HepG2 (cell line): ENCODE measurements at regions not wholly inside any gene's neighbourhood (a gene's known extent, or its start where the extent isn't known, plus 50 kb on each side); places are given as distances from the start of the nearest gene placed in this dataset.

Experiments used
- ATAC-seq: fragments of 200-7000 bp; cut with Tn5 transposase; 3 replicates; pipeline ENCODE4 v1.9.1; 2020; ENCODE audit warnings: mild to moderate bottlenecking, moderate library complexity
- BruUV-seq: library from RNA; stranded (reverse); fragments of 400-500 nt; replicated peaks from 2 replicates; lab custom pipeline; 2021; lab: Mats Ljungman, UMichigan
- CTCF ChIA-PET: fragments of 300-600 bp; formaldehyde crosslinking; extraction: SDS; loops from one replicate; lab custom pipeline; 2021; ENCODE audit warnings: low total read pairs, inconsistent platforms, low intra/inter-chr PET ratio; lab: Yijun Ruan, JAX
- POLR2A ChIA-PET: fragments of 350-600 bp; sonication (Branson Sonifier 250); formaldehyde crosslinking; loops from one replicate; lab custom pipeline; 2020; ENCODE audit warnings: antibody characterized with exemption, inconsistent platforms; lab: Yijun Ruan, JAX
- DNase-seq: peaks from one replicate; pipeline ENCODE4 v3.0.0-alpha.2; 2015; ENCODE audit warnings: low spot score
- FAIRE-seq: peaks from 3 replicates; lab custom pipeline; 2011; peaks lifted over from hg19 to GRCh38; lab: Jason Lieb, UNC
- H2AFZ ChIP-seq: one replicate; pipeline ENCODE4 v1.6.1; 2011; ENCODE audit warnings: low read length, inconsistent platforms
- H3K27ac ChIP-seq: fragments of 300-600 bp; 3 replicates; pipeline ENCODE4 v1.8.0; 2011; ENCODE audit warnings: mixed run types, mild to moderate bottlenecking, mixed read lengths, low read length, inconsistent platforms; ENCODE audit not compliant: insufficient read depth; ENCODE audit errors: extremely low read length
- H3K27me3 ChIP-seq, 2 experiments: fragments of 200-600 bp in 1 of 2; 2 replicates in 1 of 2; 3 replicates in 1 of 2; pipeline versions ENCODE4 v1.6.0 to v1.8.0; 2011; ENCODE audit warnings: low read length in 2 of 2, mild to moderate bottlenecking in 2 of 2, moderate library complexity in 2 of 2, inconsistent platforms in 1 of 2; ENCODE audit not compliant: insufficient read depth in 2 of 2, control insufficient read depth in 1 of 2
- H3K36me3 ChIP-seq, 2 experiments: fragments of 200-600 bp in 1 of 2; replicated peaks in 1 of 2; 2 replicates in 1 of 2; 3 replicates in 1 of 2; pipeline versions ENCODE4 v1.5.1 to v1.8.0; 2011; ENCODE audit warnings: low read length in 2 of 2, inconsistent platforms in 1 of 2; ENCODE audit not compliant: insufficient read depth in 2 of 2, control insufficient read depth in 1 of 2
- H3K4me1 ChIP-seq: 2 replicates; pipeline ENCODE4 v1.5.1; 2012; ENCODE audit warnings: low read length, inconsistent platforms; ENCODE audit not compliant: insufficient read depth
- H3K4me2 ChIP-seq: 2 replicates; pipeline ENCODE4 v1.6.0; 2011; ENCODE audit warnings: low read depth, low read length, inconsistent platforms
- H3K4me3 ChIP-seq, 3 experiments: fragments of 200-600 bp in 1 of 3; sonication (generic), shearing (Covaris generic) in 1 of 3; replicated peaks in 1 of 3; 2 replicates each; pipeline ENCODE4 v1.5.1; 2011 to 2016; ENCODE audit warnings: low read length in 3 of 3, inconsistent platforms in 2 of 3, low read depth in 2 of 3, mild to moderate bottlenecking in 2 of 3, control low read depth in 1 of 3, mixed read lengths in 1 of 3; ENCODE audit not compliant: insufficient read depth in 1 of 3
- H3K79me2 ChIP-seq: one replicate; pipeline ENCODE4 v1.6.1; 2011; ENCODE audit warnings: low read length, inconsistent platforms; ENCODE audit not compliant: insufficient read depth
- H3K9ac ChIP-seq: 2 replicates; pipeline ENCODE4 v1.6.0; 2011; ENCODE audit warnings: mild to moderate bottlenecking, low read depth, low read length, inconsistent platforms; ENCODE audit not compliant: insufficient read depth
- H3K9me3 ChIP-seq: 2 replicates; pipeline ENCODE4 v1.5.1; 2012; ENCODE audit warnings: mild to moderate bottlenecking, low read length
- H4K20me1 ChIP-seq: 2 replicates; pipeline ENCODE4 v1.6.0; 2011; ENCODE audit warnings: inconsistent platforms, mild to moderate bottlenecking, low read length, moderate library complexity; ENCODE audit not compliant: insufficient read depth
- MED1 ChIP-seq: sonication (generic); formaldehyde crosslinking; IDR thresholded peaks from 2 replicates; pipeline ENCODE4 v1.4.0; 2020; ENCODE audit warnings: missing genetic modification reagents
- PHF5A ChIP-seq: IDR thresholded peaks from one replicate; pipeline ENCODE4 v1.6.1; 2018; ENCODE audit warnings: low read depth, missing genetic modification reagents; ENCODE audit not compliant: unreplicated experiment
- RFXAP ChIP-seq: sonication (generic); formaldehyde crosslinking; IDR thresholded peaks from 2 replicates; pipeline ENCODE4 v1.4.0; 2020; ENCODE audit warnings: missing genetic modification reagents, borderline replicate concordance
- ZBTB10 ChIP-seq: sonication (generic); formaldehyde crosslinking; IDR thresholded peaks from 2 replicates; pipeline ENCODE4 v1.4.0; 2020; ENCODE audit warnings: missing genetic modification reagents, borderline replicate concordance
- ZBTB7A ChIP-seq: sonication (generic); formaldehyde crosslinking; IDR thresholded peaks from 2 replicates; pipeline ENCODE4 v1.8.0; 2022; ENCODE audit warnings: mild to moderate bottlenecking, missing genetic modification reagents
- ZNF18 ChIP-seq: sonication (generic); formaldehyde crosslinking; IDR thresholded peaks from 2 replicates; pipeline ENCODE4 v1.8.0; 2022; ENCODE audit warnings: mild to moderate bottlenecking, missing genetic modification reagents; ENCODE audit not compliant: insufficient replicate concordance
- ZNF800 ChIP-seq: sonication (generic); formaldehyde crosslinking; IDR thresholded peaks from 2 replicates; pipeline ENCODE4 v1.4.0; 2020; ENCODE audit warnings: missing genetic modification reagents
- WGBS: methylation state at CpG from one replicate; pipeline ENCODE4 v1.1.6; 2017; ENCODE audit warnings: low lambda C conversion rate; 5-methylcytosine and 5-hydroxymethylcytosine counted together
- in situ Hi-C: cut with HindIII; loops from 2 replicates; pipeline ENCODE4 v1.10.0; 2017; ENCODE audit warnings: low pct_unique_long_range_greater_than_20kb; ENCODE audit not compliant: extremely low pct_ligation_motif_present
- intact Hi-C: fragments of 100-400 bp; cut with micrococcal nuclease; formaldehyde crosslinking; loops from one replicate; pipeline ENCODE4 v1.10.0; 2022; ENCODE audit not compliant: unreplicated experiment
- TF ChIP-seq, protein P1 (sequence below), 2 experiments: sonication (generic) in 1 of 2; formaldehyde crosslinking in 1 of 2; IDR thresholded peaks; 2 replicates each; pipeline versions ENCODE4 v1.4.0 to v1.6.1; 2016 to 2020; ENCODE audit warnings: borderline replicate concordance in 1 of 2, low read depth in 1 of 2, mild to moderate bottlenecking in 1 of 2, missing genetic modification reagents in 1 of 2

DNA sequence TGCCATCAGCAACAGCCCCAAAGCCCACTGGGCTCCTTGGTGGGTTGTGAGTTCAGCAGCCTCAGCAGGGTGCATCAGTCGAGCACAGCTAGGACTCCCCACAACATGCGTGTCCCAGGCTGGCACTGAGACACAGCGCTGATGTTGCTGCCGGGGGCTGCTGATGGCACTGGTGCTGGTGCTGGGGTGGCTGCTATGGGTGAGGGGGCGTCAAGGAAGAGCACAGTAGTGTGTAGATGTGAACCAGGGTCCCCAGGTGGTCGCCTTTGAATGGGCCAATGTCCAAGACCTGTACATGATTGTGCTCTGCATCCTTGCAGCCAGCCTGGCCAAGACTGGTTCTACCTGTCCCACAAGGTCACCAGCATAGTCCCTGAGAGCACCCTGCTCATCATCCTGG is 121.3 kb upstream of the SERPIND1 start (continued):
- no peak for TF ChIP-seq ZBTB10 (CRISPR knock-in tag)
- no peak for TF ChIP-seq PHF5A (CRISPR knock-in tag)
- TF ChIP-seq, protein P1, sequence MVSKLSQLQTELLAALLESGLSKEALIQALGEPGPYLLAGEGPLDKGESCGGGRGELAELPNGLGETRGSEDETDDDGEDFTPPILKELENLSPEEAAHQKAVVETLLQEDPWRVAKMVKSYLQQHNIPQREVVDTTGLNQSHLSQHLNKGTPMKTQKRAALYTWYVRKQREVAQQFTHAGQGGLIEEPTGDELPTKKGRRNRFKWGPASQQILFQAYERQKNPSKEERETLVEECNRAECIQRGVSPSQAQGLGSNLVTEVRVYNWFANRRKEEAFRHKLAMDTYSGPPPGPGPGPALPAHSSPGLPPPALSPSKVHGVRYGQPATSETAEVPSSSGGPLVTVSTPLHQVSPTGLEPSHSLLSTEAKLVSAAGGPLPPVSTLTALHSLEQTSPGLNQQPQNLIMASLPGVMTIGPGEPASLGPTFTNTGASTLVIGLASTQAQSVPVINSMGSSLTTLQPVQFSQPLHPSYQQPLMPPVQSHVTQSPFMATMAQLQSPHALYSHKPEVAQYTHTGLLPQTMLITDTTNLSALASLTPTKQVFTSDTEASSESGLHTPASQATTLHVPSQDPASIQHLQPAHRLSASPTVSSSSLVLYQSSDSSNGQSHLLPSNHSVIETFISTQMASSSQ (IDR thresholded peaks at IDR 0.05; ENCODE audit: low read depth), result no peak
- TF ChIP-seq, protein P1 (CRISPR knock-in tag; IDR thresholded peaks at IDR 0.05; ENCODE audit: borderline replicate concordance), result no peak

GRCh38 chr22:20653012-20653794 is 120.7 kb upstream of the SERPIND1 start:
- ChIA-PET POLR2A (no interaction called here), CTCF (no interaction called here)
- no peak for DNase-seq
- no peak overlapping the region for H2AFZ ChIP-seq
- peaks cover 0 to 9% of the 10 kb centered on the region in 2 experiments; a peak in 3 of 5 replicates for H3K27me3 ChIP-seq
- no peak for FAIRE-seq
- intact Hi-C loops, result no loop called here
- peaks cover under 1% of the 10 kb centered on the region for H3K4me1 ChIP-seq
- no peak overlapping the region for H3K4me3 ChIP-seq
- H4K20me1 ChIP-seq, result no peaks in the 10 kb centered on the region
- H3K36me3 ChIP-seq, result no peaks in the 10 kb centered on the region
- H3K9me3 ChIP-seq, result no peaks in the 10 kb centered on the region
- H3K79me2 ChIP-seq, result no peaks in the 10 kb centered on the region
- no peak overlapping the region for H3K27ac ChIP-seq
- no TSS peak for BruUV-seq
- no peak overlapping the region for H3K4me2 ChIP-seq
- 32% methylated on average over 4 of the region's 7 CpGs for WGBS
- ATAC-seq, result no peak
- H3K9ac ChIP-seq, result no peak overlapping the region
- in situ Hi-C loops, result no loop called here
- TF ChIP-seq RFXAP (CRISPR knock-in tag) (no peak), ZNF800 (CRISPR knock-in tag) (no peak), MED1 (CRISPR knock-in tag) (no peak), ZNF18 (no peak), ZBTB7A (CRISPR knock-in tag) (no peak)
